SK-N-SH (cell line): ENCODE measurements at regions not wholly inside any gene's neighbourhood (a gene's known extent, or its start where the extent isn't known, plus 50 kb on each side); places are given as distances from the start of the nearest gene placed in this dataset.

ENCODE experiments used
- CTCF ChIA-PET: fragments of 300-600, 350-600 bp; formaldehyde crosslinking; extraction: SDS; loops from one replicate; lab custom pipeline; 2021; lab: Yijun Ruan, JAX
- POLR2A ChIA-PET: fragments of 350-600 bp; sonication (Branson Sonifier 250); formaldehyde crosslinking; extraction: SDS; loops from one replicate; lab custom pipeline; 2020; ENCODE audit warnings: antibody characterized with exemption, inconsistent platforms; lab: Yijun Ruan, JAX
- DNase-seq: peaks from one replicate; pipeline ENCODE4 v3.0.0; 2012
- H2AFZ ChIP-seq: fragments of 200-600 bp; sonication (generic); 2 replicates; pipeline ENCODE4 v1.8.1; 2016; ENCODE audit warnings: antibody characterized with exemption, mild to moderate bottlenecking, low read depth
- H3F3A ChIP-seq: fragments of 200-600 bp; sonication (generic); replicated peaks from 2 replicates; pipeline ENCODE3; 2016; ENCODE audit warnings: antibody characterized with exemption, mild to moderate bottlenecking; ENCODE audit not compliant: insufficient read depth
- H3K27ac ChIP-seq, 2 experiments: fragments of 200-500 bp in 1 of 2; fragments of 200-600 bp in 1 of 2; sonication (Bioruptor generic) in 1 of 2; sonication (generic), shearing (Covaris generic) in 1 of 2; 2 replicates each; pipeline versions ENCODE4 v1.5.1 to v1.6.1; 2014 to 2016; ENCODE audit warnings: low read depth in 2 of 2, inconsistent platforms in 1 of 2, low read length in 1 of 2, mild to moderate bottlenecking in 1 of 2, mixed read lengths in 1 of 2
- H3K27me3 ChIP-seq: fragments of 200-600 bp; sonication (generic), shearing (Covaris generic); 2 replicates; pipeline ENCODE4 v1.6.1; 2016; ENCODE audit warnings: mixed run types; ENCODE audit not compliant: insufficient read depth
- H3K36me3 ChIP-seq, 2 experiments: fragments of 200-500 bp in 1 of 2; fragments of 200-600 bp in 1 of 2; sonication (Bioruptor generic) in 1 of 2; sonication (generic) in 1 of 2; replicated peaks in 1 of 2; 2 replicates each; pipeline versions ENCODE3 to v1.5.1; 2014 to 2016; ENCODE audit warnings: low read length in 1 of 2, mild to moderate bottlenecking in 1 of 2; ENCODE audit not compliant: insufficient read depth in 2 of 2, control insufficient read depth in 1 of 2
- H3K4me1 ChIP-seq, 2 experiments: fragments of 200-500 bp in 1 of 2; fragments of 200-600 bp in 1 of 2; sonication (Bioruptor generic) in 1 of 2; sonication (generic), shearing (Covaris generic) in 1 of 2; 2 replicates each; pipeline versions ENCODE4 v1.5.1 to v1.6.1; 2014 to 2016; ENCODE audit warnings: low read depth in 1 of 2, low read length in 1 of 2, mixed run types in 1 of 2; ENCODE audit not compliant: insufficient read depth in 2 of 2, control insufficient read depth in 1 of 2
- H3K4me2 ChIP-seq: fragments of 200-600 bp; sonication (generic), shearing (Covaris generic); 2 replicates; pipeline ENCODE4 v1.6.1; 2017; ENCODE audit warnings: mixed run types
- H3K4me3 ChIP-seq, 2 experiments: fragments of 200-500 bp in 1 of 2; fragments of 200-600 bp in 1 of 2; sonication (Bioruptor generic) in 1 of 2; sonication (generic), shearing (Covaris generic) in 1 of 2; 2 replicates each; pipeline versions ENCODE4 v1.5.1 to v1.8.1; 2014 to 2016; ENCODE audit warnings: low read depth in 2 of 2, inconsistent platforms in 1 of 2, low read length in 1 of 2, mild to moderate bottlenecking in 1 of 2, mixed read lengths in 1 of 2, moderate library complexity in 1 of 2
- H3K79me2 ChIP-seq: fragments of 200-600 bp; sonication (generic); 2 replicates; pipeline ENCODE4 v1.8.1; 2017; ENCODE audit warnings: mild to moderate bottlenecking; ENCODE audit not compliant: insufficient read depth
- H3K9ac ChIP-seq: fragments of 200-600 bp; sonication (generic); 2 replicates; pipeline ENCODE4 v1.6.1; 2017; ENCODE audit warnings: mixed run types
- H3K9me2 ChIP-seq: fragments of 200-600 bp; sonication (generic); 2 replicates; pipeline ENCODE4 v1.6.1; 2017; ENCODE audit warnings: mixed run types
- H3K9me3 ChIP-seq: fragments of 200-600 bp; sonication (generic); 2 replicates; pipeline ENCODE4 v1.6.1; 2017; ENCODE audit warnings: mixed run types, mild to moderate bottlenecking, moderate library complexity
- H4K20me1 ChIP-seq: fragments of 200-600 bp; sonication (generic); 2 replicates; pipeline ENCODE4 v1.6.1; 2017; ENCODE audit warnings: mild to moderate bottlenecking, mixed run types; ENCODE audit not compliant: insufficient read depth
- EP300 ChIP-seq, 2 experiments: IDR thresholded peaks; 2 replicates each; pipeline versions ENCODE4 v1.4.0 to v1.6.1; 2012; ENCODE audit warnings: borderline replicate concordance in 1 of 2, low read depth in 1 of 2, low read length in 1 of 2
- FOSL2 ChIP-seq: IDR thresholded peaks from 2 replicates; pipeline ENCODE4 v1.4.0; 2012; ENCODE audit warnings: low read depth, mild to moderate bottlenecking, moderate library complexity, borderline replicate concordance
- GABPA ChIP-seq: IDR thresholded peaks from 2 replicates; pipeline ENCODE4 v1.4.0; 2012; ENCODE audit warnings: low read depth, mild to moderate bottlenecking
- GATA2 ChIP-seq: sonication (generic); formaldehyde crosslinking; IDR thresholded peaks from 2 replicates; pipeline ENCODE4 v1.5.0; 2020; ENCODE audit warnings: mild to moderate bottlenecking, missing genetic modification reagents
- JUND ChIP-seq: IDR thresholded peaks from 2 replicates; pipeline ENCODE4 v1.4.0; 2012
- MEF2A ChIP-seq: IDR thresholded peaks from 2 replicates; pipeline ENCODE4 v1.4.0; 2012; ENCODE audit warnings: low read depth, borderline replicate concordance
- NFIC ChIP-seq: IDR thresholded peaks from 2 replicates; pipeline ENCODE4 v1.4.0; 2012; ENCODE audit warnings: borderline replicate concordance
- NRF1 ChIP-seq: IDR thresholded peaks from 2 replicates; pipeline ENCODE4 v1.6.1; 2012; ENCODE audit warnings: low read depth, mild to moderate bottlenecking, low read length
- RFX5 ChIP-seq: IDR thresholded peaks from 2 replicates; pipeline ENCODE4 v1.6.1; 2012; ENCODE audit warnings: mild to moderate bottlenecking, improper control_type of control experiment, low read length
- RXRA ChIP-seq: IDR thresholded peaks from 2 replicates; pipeline ENCODE4 v1.4.0; 2012; ENCODE audit warnings: low read depth, mild to moderate bottlenecking, borderline replicate concordance
- SIN3A ChIP-seq: IDR thresholded peaks from 2 replicates; pipeline ENCODE4 v1.6.1; 2012; ENCODE audit warnings: low read depth, mild to moderate bottlenecking, low read length, moderate library complexity, borderline replicate concordance
- TCF12 ChIP-seq: IDR thresholded peaks from 2 replicates; pipeline ENCODE4 v1.4.0; 2012
- WGBS: methylation state at CpG from one replicate; pipeline ENCODE4 v1.1.6; 2017; ENCODE audit warnings: low lambda C conversion rate; 5-methylcytosine and 5-hydroxymethylcytosine counted together
- TF ChIP-seq, protein P1 (sequence below): IDR thresholded peaks from 2 replicates; pipeline ENCODE4 v1.6.1; 2012; ENCODE audit warnings: mild to moderate bottlenecking, low read depth, low read length, moderate library complexity
- TF ChIP-seq, protein P2 (sequence below): IDR thresholded peaks from 2 replicates; pipeline ENCODE4; 2012

DNA sequence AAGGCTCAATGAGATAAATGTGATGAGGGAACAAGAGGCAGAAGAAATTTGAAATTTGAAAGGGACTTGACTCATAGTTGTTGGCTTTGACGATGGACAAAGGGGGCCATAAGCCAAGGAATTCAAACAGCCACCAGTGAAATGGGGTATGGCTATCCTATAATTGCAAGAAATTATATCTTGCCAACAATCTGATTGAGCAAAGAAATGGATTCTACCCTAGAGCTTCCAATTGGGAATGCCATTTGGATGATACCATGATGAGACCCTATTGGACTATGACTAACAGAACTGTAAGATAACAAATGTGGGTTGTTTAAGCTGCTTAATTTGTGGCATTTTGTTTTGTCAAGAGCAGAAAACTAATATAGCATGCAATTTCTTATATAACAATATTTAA is 270.1 kb upstream of the ARSJ start:
- 41% methylated on average over 1 of the region's 1 CpG for WGBS
- H4K20me1 ChIP-seq, result no peaks in the 10 kb centered on the region
- ChIA-PET CTCF (no interaction called here), POLR2A (no interaction called here)
- H3K4me1 ChIP-seq, result no peaks in the 10 kb centered on the region; a peak in 1 of 4 replicates
- H3K79me2 ChIP-seq, result no peaks in the 10 kb centered on the region
- TF ChIP-seq, protein P1, sequence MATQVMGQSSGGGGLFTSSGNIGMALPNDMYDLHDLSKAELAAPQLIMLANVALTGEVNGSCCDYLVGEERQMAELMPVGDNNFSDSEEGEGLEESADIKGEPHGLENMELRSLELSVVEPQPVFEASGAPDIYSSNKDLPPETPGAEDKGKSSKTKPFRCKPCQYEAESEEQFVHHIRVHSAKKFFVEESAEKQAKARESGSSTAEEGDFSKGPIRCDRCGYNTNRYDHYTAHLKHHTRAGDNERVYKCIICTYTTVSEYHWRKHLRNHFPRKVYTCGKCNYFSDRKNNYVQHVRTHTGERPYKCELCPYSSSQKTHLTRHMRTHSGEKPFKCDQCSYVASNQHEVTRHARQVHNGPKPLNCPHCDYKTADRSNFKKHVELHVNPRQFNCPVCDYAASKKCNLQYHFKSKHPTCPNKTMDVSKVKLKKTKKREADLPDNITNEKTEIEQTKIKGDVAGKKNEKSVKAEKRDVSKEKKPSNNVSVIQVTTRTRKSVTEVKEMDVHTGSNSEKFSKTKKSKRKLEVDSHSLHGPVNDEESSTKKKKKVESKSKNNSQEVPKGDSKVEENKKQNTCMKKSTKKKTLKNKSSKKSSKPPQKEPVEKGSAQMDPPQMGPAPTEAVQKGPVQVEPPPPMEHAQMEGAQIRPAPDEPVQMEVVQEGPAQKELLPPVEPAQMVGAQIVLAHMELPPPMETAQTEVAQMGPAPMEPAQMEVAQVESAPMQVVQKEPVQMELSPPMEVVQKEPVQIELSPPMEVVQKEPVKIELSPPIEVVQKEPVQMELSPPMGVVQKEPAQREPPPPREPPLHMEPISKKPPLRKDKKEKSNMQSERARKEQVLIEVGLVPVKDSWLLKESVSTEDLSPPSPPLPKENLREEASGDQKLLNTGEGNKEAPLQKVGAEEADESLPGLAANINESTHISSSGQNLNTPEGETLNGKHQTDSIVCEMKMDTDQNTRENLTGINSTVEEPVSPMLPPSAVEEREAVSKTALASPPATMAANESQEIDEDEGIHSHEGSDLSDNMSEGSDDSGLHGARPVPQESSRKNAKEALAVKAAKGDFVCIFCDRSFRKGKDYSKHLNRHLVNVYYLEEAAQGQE, result no peak
- TF ChIP-seq NFIC (peak; percentile 85), TCF12 (peak; percentile 71), GATA2 (CRISPR knock-in tag) (no peak), JUND (peak; percentile 55), FOSL2 (0 out of 2 replicates have a peak, but pooled peaks have one; percentile 52), EP300 (IDR thresholded peaks at IDR 0.05; ENCODE audit: borderline replicate concordance in 1 of 2, low read depth in 1 of 2, low read length in 1 of 2) (peak in 1 of 2 experiments; percentile 83; a peak in 2 of 4 replicates), GABPA (no peak)
- TF ChIP-seq, protein P2, sequence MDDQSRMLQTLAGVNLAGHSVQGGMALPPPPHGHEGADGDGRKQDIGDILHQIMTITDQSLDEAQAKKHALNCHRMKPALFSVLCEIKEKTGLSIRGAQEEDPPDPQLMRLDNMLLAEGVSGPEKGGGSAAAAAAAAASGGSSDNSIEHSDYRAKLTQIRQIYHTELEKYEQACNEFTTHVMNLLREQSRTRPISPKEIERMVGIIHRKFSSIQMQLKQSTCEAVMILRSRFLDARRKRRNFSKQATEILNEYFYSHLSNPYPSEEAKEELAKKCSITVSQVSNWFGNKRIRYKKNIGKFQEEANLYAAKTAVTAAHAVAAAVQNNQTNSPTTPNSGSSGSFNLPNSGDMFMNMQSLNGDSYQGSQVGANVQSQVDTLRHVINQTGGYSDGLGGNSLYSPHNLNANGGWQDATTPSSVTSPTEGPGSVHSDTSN, result peak; percentile 55; the same call in 1 of the 2 replicates
- H3K27me3 ChIP-seq, result no peaks in the 10 kb centered on the region
- no peak overlapping the region for H2AFZ ChIP-seq
- H3K4me2 ChIP-seq, result no peak overlapping the region
- no peak for DNase-seq
- peaks cover 12% of the 10 kb centered on the region for H3F3A ChIP-seq
- H3K9ac ChIP-seq, result no peak overlapping the region
- no peak overlapping the region for H3K4me3 ChIP-seq
- H3K9me3 ChIP-seq, result peaks cover 9% of the 10 kb centered on the region; the same call in 1 of the 2 replicates
- peaks cover 0 to 7% of the 10 kb centered on the region in 2 experiments for H3K36me3 ChIP-seq
- no peaks in the 10 kb centered on the region for H3K9me2 ChIP-seq
- H3K27ac ChIP-seq, result peak overlapping the region; percentile 53 to 67; a peak in 3 of 4 replicates

DNA sequence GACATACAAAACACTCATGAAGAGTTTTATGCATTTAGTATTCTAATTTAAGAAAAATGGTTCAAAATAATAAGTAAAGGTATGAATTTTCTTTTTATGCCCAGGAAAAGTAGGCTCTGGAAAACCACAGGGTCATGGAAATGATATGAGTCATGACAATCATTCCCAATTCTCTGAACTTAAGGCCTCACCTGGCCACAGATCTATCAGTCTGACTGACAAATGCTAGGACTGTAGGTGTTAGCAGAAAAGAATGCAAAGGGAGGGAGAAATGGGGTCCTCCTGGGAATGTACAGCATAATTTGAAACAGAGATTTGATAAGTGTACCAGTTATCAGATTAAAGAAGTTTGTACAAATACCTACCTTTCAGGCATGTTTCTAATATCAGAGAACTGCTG is 270.5 kb upstream of the ARSJ start:
- peaks cover 0 to 12% of the 10 kb centered on the region in 2 experiments for H3K36me3 ChIP-seq
- no peak for DNase-seq
- TF ChIP-seq GABPA (no peak), NRF1 (no peak), MEF2A (no peak), SIN3A (no peak), RFX5 (no peak), FOSL2 (no peak), RXRA (no peak)
- TF ChIP-seq, protein P2, result no peak
- H3K27ac ChIP-seq, result peak overlapping the region; percentile 53 to 67; a peak in 3 of 4 replicates
- no peaks in the 10 kb centered on the region for H3K27me3 ChIP-seq
- H3K9me3 ChIP-seq, result peaks cover 11% of the 10 kb centered on the region; the same call in 1 of the 2 replicates
- CTCF ChIA-PET, result no interaction called here
- no peaks in the 10 kb centered on the region for H3K9me2 ChIP-seq
- no peak overlapping the region for H2AFZ ChIP-seq
- no peak overlapping the region for H3K9ac ChIP-seq
- no peaks in the 10 kb centered on the region; a peak in 1 of 4 replicates for H3K4me1 ChIP-seq
- H4K20me1 ChIP-seq, result no peaks in the 10 kb centered on the region
- H3F3A ChIP-seq, result peaks cover 12% of the 10 kb centered on the region
- H3K4me2 ChIP-seq, result no peak overlapping the region
- H3K4me3 ChIP-seq, result no peak overlapping the region
- no peaks in the 10 kb centered on the region for H3K79me2 ChIP-seq
- POLR2A ChIA-PET, result no interaction called here
